ENCODE measurements at regions not wholly inside any gene's neighbourhood (a gene's known extent, or its start where the extent isn't known, plus 50 kb on each side); places are given as distances from the start of the nearest gene placed in this dataset.

DNA sequence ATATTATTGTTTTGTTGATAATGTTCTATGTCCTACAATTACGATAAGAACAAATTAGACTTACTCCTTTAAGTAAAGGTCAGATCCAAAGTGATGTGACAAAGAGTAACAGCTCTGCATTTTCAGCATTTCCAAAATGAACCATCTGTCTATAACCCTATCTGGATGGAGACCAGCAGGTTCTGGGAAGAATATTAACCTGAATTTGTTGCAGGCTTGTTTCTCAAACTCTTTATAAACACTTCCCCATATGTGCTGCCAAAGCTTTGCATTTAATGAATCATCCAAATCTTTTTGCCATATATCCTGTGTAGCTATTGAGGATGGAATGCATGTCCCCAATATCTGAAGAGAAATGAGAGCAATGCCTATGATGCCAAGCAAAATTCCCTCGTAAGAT lies 198.9 kb upstream of the SLC27A6 start (continued):
- TF ChIP-seq, protein P1, sequence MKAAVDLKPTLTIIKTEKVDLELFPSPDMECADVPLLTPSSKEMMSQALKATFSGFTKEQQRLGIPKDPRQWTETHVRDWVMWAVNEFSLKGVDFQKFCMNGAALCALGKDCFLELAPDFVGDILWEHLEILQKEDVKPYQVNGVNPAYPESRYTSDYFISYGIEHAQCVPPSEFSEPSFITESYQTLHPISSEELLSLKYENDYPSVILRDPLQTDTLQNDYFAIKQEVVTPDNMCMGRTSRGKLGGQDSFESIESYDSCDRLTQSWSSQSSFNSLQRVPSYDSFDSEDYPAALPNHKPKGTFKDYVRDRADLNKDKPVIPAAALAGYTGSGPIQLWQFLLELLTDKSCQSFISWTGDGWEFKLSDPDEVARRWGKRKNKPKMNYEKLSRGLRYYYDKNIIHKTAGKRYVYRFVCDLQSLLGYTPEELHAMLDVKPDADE (IDR thresholded peaks at IDR 0.05), result no peak
- no peak for TF ChIP-seq EZH2 (IDR thresholded peaks at IDR 0.05; ENCODE audit: low read depth, unreplicated experiment)
- no peak for TF ChIP-seq ZNF331 (CRISPR knock-in tag; IDR thresholded peaks at IDR 0.05; ENCODE audit: low read depth)
- TF ChIP-seq JUNB (IDR thresholded peaks at IDR 0.05; ENCODE audit: unreplicated experiment), result no peak
- no peak for TF ChIP-seq POLR2AphosphoS5 (IDR thresholded peaks at IDR 0.05; ENCODE audit: low read depth)
- no peak for TF ChIP-seq EZH2phosphoT487 (IDR thresholded peaks at IDR 0.05; ENCODE audit: unreplicated experiment)
- TF ChIP-seq CREB1 (CRISPR knock-in tag; IDR thresholded peaks at IDR 0.05; ENCODE audit: low read depth), result no peak
- TF ChIP-seq, protein P2, sequence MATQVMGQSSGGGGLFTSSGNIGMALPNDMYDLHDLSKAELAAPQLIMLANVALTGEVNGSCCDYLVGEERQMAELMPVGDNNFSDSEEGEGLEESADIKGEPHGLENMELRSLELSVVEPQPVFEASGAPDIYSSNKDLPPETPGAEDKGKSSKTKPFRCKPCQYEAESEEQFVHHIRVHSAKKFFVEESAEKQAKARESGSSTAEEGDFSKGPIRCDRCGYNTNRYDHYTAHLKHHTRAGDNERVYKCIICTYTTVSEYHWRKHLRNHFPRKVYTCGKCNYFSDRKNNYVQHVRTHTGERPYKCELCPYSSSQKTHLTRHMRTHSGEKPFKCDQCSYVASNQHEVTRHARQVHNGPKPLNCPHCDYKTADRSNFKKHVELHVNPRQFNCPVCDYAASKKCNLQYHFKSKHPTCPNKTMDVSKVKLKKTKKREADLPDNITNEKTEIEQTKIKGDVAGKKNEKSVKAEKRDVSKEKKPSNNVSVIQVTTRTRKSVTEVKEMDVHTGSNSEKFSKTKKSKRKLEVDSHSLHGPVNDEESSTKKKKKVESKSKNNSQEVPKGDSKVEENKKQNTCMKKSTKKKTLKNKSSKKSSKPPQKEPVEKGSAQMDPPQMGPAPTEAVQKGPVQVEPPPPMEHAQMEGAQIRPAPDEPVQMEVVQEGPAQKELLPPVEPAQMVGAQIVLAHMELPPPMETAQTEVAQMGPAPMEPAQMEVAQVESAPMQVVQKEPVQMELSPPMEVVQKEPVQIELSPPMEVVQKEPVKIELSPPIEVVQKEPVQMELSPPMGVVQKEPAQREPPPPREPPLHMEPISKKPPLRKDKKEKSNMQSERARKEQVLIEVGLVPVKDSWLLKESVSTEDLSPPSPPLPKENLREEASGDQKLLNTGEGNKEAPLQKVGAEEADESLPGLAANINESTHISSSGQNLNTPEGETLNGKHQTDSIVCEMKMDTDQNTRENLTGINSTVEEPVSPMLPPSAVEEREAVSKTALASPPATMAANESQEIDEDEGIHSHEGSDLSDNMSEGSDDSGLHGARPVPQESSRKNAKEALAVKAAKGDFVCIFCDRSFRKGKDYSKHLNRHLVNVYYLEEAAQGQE (IDR thresholded peaks at IDR 0.05; ENCODE audit: unreplicated experiment), result no peak
- TF ChIP-seq, protein P3, sequence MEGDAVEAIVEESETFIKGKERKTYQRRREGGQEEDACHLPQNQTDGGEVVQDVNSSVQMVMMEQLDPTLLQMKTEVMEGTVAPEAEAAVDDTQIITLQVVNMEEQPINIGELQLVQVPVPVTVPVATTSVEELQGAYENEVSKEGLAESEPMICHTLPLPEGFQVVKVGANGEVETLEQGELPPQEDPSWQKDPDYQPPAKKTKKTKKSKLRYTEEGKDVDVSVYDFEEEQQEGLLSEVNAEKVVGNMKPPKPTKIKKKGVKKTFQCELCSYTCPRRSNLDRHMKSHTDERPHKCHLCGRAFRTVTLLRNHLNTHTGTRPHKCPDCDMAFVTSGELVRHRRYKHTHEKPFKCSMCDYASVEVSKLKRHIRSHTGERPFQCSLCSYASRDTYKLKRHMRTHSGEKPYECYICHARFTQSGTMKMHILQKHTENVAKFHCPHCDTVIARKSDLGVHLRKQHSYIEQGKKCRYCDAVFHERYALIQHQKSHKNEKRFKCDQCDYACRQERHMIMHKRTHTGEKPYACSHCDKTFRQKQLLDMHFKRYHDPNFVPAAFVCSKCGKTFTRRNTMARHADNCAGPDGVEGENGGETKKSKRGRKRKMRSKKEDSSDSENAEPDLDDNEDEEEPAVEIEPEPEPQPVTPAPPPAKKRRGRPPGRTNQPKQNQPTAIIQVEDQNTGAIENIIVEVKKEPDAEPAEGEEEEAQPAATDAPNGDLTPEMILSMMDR (conservative IDR thresholded peaks at IDR 0.05; ENCODE audit: low read depth in 2 of 2), result no peak

DNA sequence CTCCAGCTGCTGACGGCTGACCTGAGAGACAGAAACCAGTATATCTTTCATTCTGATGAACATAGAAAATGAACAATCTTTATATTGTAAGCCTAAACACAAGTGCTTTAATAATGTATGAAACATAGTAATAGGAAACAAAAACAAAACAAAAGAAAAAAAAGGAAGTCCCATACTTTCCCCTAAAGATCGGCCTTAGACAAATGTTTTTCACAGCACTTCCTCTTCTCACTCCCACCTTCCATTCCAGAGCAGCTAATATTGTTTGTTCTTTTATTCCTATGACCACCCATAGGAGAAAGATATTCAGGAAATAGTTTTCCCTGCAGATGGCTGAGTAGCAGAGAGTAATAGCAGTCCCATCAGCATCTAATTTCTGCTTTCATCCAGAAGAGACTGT lies 194.4 kb upstream of the SLC27A6 start:
- H3K9me2 ChIP-seq (ENCODE audit: insufficient read depth), result no peaks in the 10 kb centered on the region
- no peak overlapping the region for H3K4me3 ChIP-seq
- H3K4me1 ChIP-seq (ENCODE audit: insufficient read depth), result no peaks in the 10 kb centered on the region
- no peak overlapping the region for H3K27ac ChIP-seq (ENCODE audit: low read depth)
- H3K27me3 ChIP-seq (ENCODE audit: insufficient read depth), result no peaks in the 10 kb centered on the region
- H4K20me1 ChIP-seq (replicated peaks; ENCODE audit: insufficient read depth), result no peaks in the 10 kb centered on the region
- ATAC-seq (no peak), DNase-seq (ENCODE audit: low spot score) (no peak)
- TF ChIP-seq, protein P1 (IDR thresholded peaks at IDR 0.05), result no peak
- TF ChIP-seq EZH2phosphoT487 (IDR thresholded peaks at IDR 0.05; ENCODE audit: unreplicated experiment), result no peak
- H3F3A ChIP-seq (replicated peaks; ENCODE audit: low read depth), result no peaks in the 10 kb centered on the region
- H3K4me3 Mint-ChIP-seq, result no peak overlapping the region
- no peaks in the 10 kb centered on the region for H3K36me3 Mint-ChIP-seq (ENCODE audit: low read depth)
- no peaks in the 10 kb centered on the region for H3K79me2 ChIP-seq (replicated peaks; ENCODE audit: insufficient read depth)
- no peaks in the 10 kb centered on the region for H3K9me3 Mint-ChIP-seq
- H2AFZ ChIP-seq, result no peak overlapping the region
- H3K4me1 Mint-ChIP-seq, result no peaks in the 10 kb centered on the region
- no peaks in the 10 kb centered on the region for H3K27me3 Mint-ChIP-seq (ENCODE audit: insufficient read depth, low read depth, poor library complexity)
- H3K4me2 ChIP-seq, result no peak overlapping the region
- H3K27ac Mint-ChIP-seq, result 0 out of 2 replicates have a peak overlapping the region, but pooled peaks have one; percentile 57
- no peaks in the 10 kb centered on the region for H3K36me3 ChIP-seq (ENCODE audit: insufficient read depth)

Measured in GM23338 (cell line).